22Rv1 (cell line): ENCODE measurements at regions not wholly inside any gene's neighbourhood (a gene's known extent, or its start where the extent isn't known, plus 50 kb on each side); places are given as distances from the start of the nearest gene placed in this dataset.

ENCODE experiments used
- H3K27ac ChIP-seq: fragments of 450-650 bp; 2 replicates; pipeline ENCODE4 v1.5.1; 2017
- CTCF ChIP-seq: fragments of 450-650 bp; IDR thresholded peaks from 2 replicates; pipeline ENCODE4 v1.5.1; 2017; ENCODE audit warnings: mild to moderate bottlenecking
- ZFX ChIP-seq: fragments of 450-650 bp; IDR thresholded peaks from 2 replicates; pipeline ENCODE4 v1.6.1; 2017; ENCODE audit warnings: antibody characterized with exemption, borderline replicate concordance

- no peak overlapping the region for H3K27ac ChIP-seq
- TF ChIP-seq ZFX: no peak
Measured at GRCh38 chr13:53946500-53946899, 917.9 kb downstream of the OLFM4 start.

GRCh38 chr13:53953183-53953582 is 924.6 kb downstream of the OLFM4 start:
- TF ChIP-seq ZFX (no peak), CTCF (no peak)
- H3K27ac ChIP-seq: no peak overlapping the region
